B cell (primary cell): ENCODE measurements at regions not wholly inside any gene's neighbourhood (a gene's known extent, or its start where the extent isn't known, plus 50 kb on each side); places are given as distances from the start of the nearest gene placed in this dataset.

Source experiments
- EZH2 ChIP-seq: IDR thresholded peaks from 2 replicates; pipeline ENCODE4 v1.6.1; 2012; ENCODE audit warnings: borderline replicate concordance, low read depth, mild to moderate bottlenecking, moderate library complexity, low read length; ENCODE audit not compliant: insufficient read depth, poor library complexity, severe bottlenecking
- TF ChIP-seq, protein P1 (sequence below): fragments of 200-600 bp; IDR thresholded peaks from one replicate; pipeline ENCODE4 v1.8.0; 2022; ENCODE audit warnings: antibody characterized with exemption, mild to moderate bottlenecking

- TF ChIP-seq, protein P1, sequence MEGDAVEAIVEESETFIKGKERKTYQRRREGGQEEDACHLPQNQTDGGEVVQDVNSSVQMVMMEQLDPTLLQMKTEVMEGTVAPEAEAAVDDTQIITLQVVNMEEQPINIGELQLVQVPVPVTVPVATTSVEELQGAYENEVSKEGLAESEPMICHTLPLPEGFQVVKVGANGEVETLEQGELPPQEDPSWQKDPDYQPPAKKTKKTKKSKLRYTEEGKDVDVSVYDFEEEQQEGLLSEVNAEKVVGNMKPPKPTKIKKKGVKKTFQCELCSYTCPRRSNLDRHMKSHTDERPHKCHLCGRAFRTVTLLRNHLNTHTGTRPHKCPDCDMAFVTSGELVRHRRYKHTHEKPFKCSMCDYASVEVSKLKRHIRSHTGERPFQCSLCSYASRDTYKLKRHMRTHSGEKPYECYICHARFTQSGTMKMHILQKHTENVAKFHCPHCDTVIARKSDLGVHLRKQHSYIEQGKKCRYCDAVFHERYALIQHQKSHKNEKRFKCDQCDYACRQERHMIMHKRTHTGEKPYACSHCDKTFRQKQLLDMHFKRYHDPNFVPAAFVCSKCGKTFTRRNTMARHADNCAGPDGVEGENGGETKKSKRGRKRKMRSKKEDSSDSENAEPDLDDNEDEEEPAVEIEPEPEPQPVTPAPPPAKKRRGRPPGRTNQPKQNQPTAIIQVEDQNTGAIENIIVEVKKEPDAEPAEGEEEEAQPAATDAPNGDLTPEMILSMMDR, result no peak
- no peak for TF ChIP-seq EZH2
Measured at GRCh38 chrX:25072247-25072646, 56.5 kb upstream of the ARX start.
